ENCODE measurements at regions not wholly inside any gene's neighbourhood (a gene's known extent, or its start where the extent isn't known, plus 50 kb on each side); places are given as distances from the start of the nearest gene placed in this dataset.

DNA sequence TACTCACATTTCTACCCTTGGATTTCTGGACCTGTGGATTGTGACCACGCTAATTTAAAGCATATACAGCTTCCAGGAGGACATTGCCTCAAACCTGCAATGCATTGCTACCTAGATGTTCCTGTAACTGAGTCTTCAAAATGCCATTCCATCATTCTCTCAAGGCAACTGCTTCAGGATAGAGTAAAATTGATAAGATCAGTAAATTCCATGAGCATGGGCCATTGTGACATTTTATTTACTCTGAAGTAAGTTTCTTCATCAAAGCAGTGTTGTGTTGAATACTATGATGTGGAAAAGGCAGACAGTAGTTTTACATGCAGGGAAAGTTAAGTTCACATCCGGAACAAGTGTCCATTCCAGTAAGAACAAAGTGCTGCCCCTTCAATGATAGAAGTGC lies 991.0 kb downstream of the ARAP2 start:
- H3K79me1 ChIP-seq (ENCODE audit: low read depth, low read length): no peaks in the 10 kb centered on the region
- no peaks in the 10 kb centered on the region for H3K27me3 ChIP-seq (replicated peaks in 1 of 4; ENCODE audit: control insufficient read depth in 3 of 4, extremely low read depth in 1 of 4, insufficient read depth in 3 of 4, low read length in 3 of 4)
- H4K5ac ChIP-seq (ENCODE audit: insufficient read length, low read depth, low read length): no peak overlapping the region
- H4K8ac ChIP-seq (ENCODE audit: extremely low read depth, insufficient read depth, low read length): no peak overlapping the region
- no peaks in the 10 kb centered on the region for H4K20me1 ChIP-seq (replicated peaks in 1 of 2; ENCODE audit: control insufficient read depth in 1 of 2, insufficient read depth in 2 of 2, low read length in 2 of 2)
- H2BK12ac ChIP-seq (ENCODE audit: low read depth, low read length): no peak overlapping the region
- no peak overlapping the region for H3K4me2 ChIP-seq (ENCODE audit: insufficient read depth in 1 of 2, low read depth in 2 of 2, low read length in 2 of 2)
- no peak overlapping the region for H3K9ac ChIP-seq (replicated peaks in 1 of 4; ENCODE audit: extremely low read depth in 1 of 4, low read depth in 3 of 4, low read length in 3 of 4)
- no peaks in the 10 kb centered on the region for H3K36me3 ChIP-seq (ENCODE audit: control insufficient read depth in 2 of 4, insufficient read depth in 4 of 4, low read length in 3 of 4)
- no peak overlapping the region for H2BK20ac ChIP-seq (ENCODE audit: low read length)
- no peak overlapping the region for H2AFZ ChIP-seq (ENCODE audit: low read length)
- 97% methylated on average over 2 of the region's 2 CpGs; no CpG with 5 or more reads in 1 of the 2 experiments for WGBS, 2 experiments (ENCODE audit: extremely low coverage in 1 of 2, insufficient coverage in 1 of 2, insufficient read length in 1 of 2, insufficient replicate concordance in 2 of 2, low coverage in 1 of 2, low lambda C conversion rate in 2 of 2, missing lambda C conversion rate in 1 of 2)
- no peak overlapping the region for H2BK15ac ChIP-seq (ENCODE audit: low read length)
- H3K14ac ChIP-seq (ENCODE audit: insufficient read length): no peak overlapping the region
- no peaks in the 10 kb centered on the region for H3K9me3 ChIP-seq (ENCODE audit: insufficient read depth in 2 of 2, low read depth in 1 of 2, low read length in 1 of 2)
- no peaks in the 10 kb centered on the region; the same call in 1 of the 2 replicates for H3K23me2 ChIP-seq (ENCODE audit: low read depth, low read length)
- no peak overlapping the region for H3K4me3 ChIP-seq (ENCODE audit: extremely low read depth in 1 of 4, insufficient read depth in 2 of 4, low read depth in 3 of 4, low read length in 4 of 4)
- DNase-seq (ENCODE audit: low read depth in 1 of 2, low spot score in 2 of 2) (no peak), FAIRE-seq (no peak)
- no peaks in the 10 kb centered on the region for H3K79me2 ChIP-seq (ENCODE audit: control insufficient read depth in 1 of 2, insufficient read depth in 2 of 2, low read length in 2 of 2)
- ChIA-PET POLR2A (ENCODE audit: partially characterized antibody) (no interaction called here), CTCF (ENCODE audit: partially characterized antibody) (interaction anchor here (0.5 kb wide), 1 partner anchor 1532 kb away, joined by 3 read pairs; no protein-coding TSS in a partner anchor)
- no peak overlapping the region for H3K18ac ChIP-seq (ENCODE audit: extremely low read depth, low read length)
- H3K4ac ChIP-seq (replicated peaks; ENCODE audit: insufficient read length, low read depth, low read length): no peak overlapping the region
- no peak overlapping the region for H3K56ac ChIP-seq (replicated peaks; ENCODE audit: insufficient read length, low read depth, low read length)
- H2BK120ac ChIP-seq (replicated peaks; ENCODE audit: low read depth, low read length): no peak overlapping the region
- H2AK5ac ChIP-seq (ENCODE audit: low read depth, low read length): no peak overlapping the region
- H3K4me1 ChIP-seq (replicated peaks in 1 of 4; ENCODE audit: control insufficient read depth in 3 of 4, insufficient read depth in 4 of 4, low read length in 3 of 4): no peaks in the 10 kb centered on the region
- H3K27ac ChIP-seq (ENCODE audit: low read depth, low read length): no peak overlapping the region
- H4K91ac ChIP-seq (replicated peaks; ENCODE audit: insufficient read length, low read length): no peak overlapping the region
- H3K23ac ChIP-seq (ENCODE audit: insufficient read length): no peak overlapping the region
- no peak overlapping the region for H2BK5ac ChIP-seq (ENCODE audit: low read depth, low read length)
- no peak for TF ChIP-seq JUND (IDR thresholded peaks at IDR 0.05; ENCODE audit: low read length)
- no peak for TF ChIP-seq PHF8 (conservative IDR thresholded peaks at IDR 0.05; ENCODE audit: low read depth, low read length)
- no peak for TF ChIP-seq RNF2 (IDR thresholded peaks at IDR 0.05; ENCODE audit: borderline replicate concordance, low read depth, low read length, missing control alignments, poor library complexity, severe bottlenecking)
- TF ChIP-seq, protein P1, sequence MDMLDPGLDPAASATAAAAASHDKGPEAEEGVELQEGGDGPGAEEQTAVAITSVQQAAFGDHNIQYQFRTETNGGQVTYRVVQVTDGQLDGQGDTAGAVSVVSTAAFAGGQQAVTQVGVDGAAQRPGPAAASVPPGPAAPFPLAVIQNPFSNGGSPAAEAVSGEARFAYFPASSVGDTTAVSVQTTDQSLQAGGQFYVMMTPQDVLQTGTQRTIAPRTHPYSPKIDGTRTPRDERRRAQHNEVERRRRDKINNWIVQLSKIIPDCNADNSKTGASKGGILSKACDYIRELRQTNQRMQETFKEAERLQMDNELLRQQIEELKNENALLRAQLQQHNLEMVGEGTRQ (IDR thresholded peaks at IDR 0.05; ENCODE audit: low read length): no peak
- TF ChIP-seq EZH2 (IDR thresholded peaks at IDR 0.05; ENCODE audit: low read depth, low read length, severe bottlenecking): no peak
- no peak for TF ChIP-seq TAF7 (optimal IDR thresholded peaks at IDR 0.05; ENCODE audit: borderline replicate concordance, low read depth, low read length)
- TF ChIP-seq SAP30 (IDR thresholded peaks at IDR 0.05; ENCODE audit: insufficient read depth, insufficient replicate concordance, low read length): no peak
- TF ChIP-seq RAD21 (IDR thresholded peaks at IDR 0.05 in 1 of 2, conservative IDR thresholded peaks at IDR 0.05 in 1 of 2; ENCODE audit: low read depth in 2 of 2, low read length in 2 of 2): no peak
- no peak for TF ChIP-seq BCL11A (IDR thresholded peaks at IDR 0.05; ENCODE audit: low read depth in 2 of 2, low read length in 2 of 2)
- no peak for TF ChIP-seq TAF1 (IDR thresholded peaks at IDR 0.05; ENCODE audit: low read depth, low read length)
- no peak for TF ChIP-seq RFX5 (IDR thresholded peaks at IDR 0.05; ENCODE audit: borderline replicate concordance, low read depth, low read length)
